LNCaP clone FGC (cell line): ENCODE measurements at regions not wholly inside any gene's neighbourhood (a gene's known extent, or its start where the extent isn't known, plus 50 kb on each side); places are given as distances from the start of the nearest gene placed in this dataset.

Source experiments
- DNase-seq: peaks from one replicate; pipeline ENCODE4 v3.0.0-alpha.2; 2011; ENCODE audit warnings: low read depth
- H3K4me3 ChIP-seq: 2 replicates; pipeline ENCODE4 v1.5.1; 2011; ENCODE audit warnings: mild to moderate bottlenecking, low read depth, low read length, control low read depth
- TF ChIP-seq, protein P1 (sequence below): IDR thresholded peaks from 2 replicates; pipeline ENCODE4 v1.5.1; 2012; ENCODE audit warnings: mild to moderate bottlenecking; ENCODE audit not compliant: control insufficient read depth, insufficient read depth; ENCODE audit errors: extremely low read depth

DNA sequence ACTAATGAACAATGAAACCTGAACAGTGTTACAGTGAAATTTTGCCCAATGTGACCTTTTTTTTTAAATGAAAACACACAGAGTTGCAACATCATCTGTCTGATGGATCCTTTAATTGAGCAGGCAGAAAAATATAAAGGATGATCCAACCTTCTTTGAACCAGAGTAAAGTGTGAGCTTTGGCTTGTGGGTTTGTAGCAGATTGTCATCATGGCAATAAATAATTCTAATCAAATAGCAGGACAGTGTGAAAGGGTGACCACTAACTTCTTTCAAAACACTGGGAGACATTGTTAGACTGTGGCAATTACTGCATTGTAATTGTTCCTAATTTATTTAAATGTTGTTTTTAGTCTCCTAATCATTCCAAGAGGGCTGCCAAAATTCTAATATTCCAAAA lies 197.2 kb downstream of the CHD9NB start:
- DNase-seq = no peak
- TF ChIP-seq, protein P1, sequence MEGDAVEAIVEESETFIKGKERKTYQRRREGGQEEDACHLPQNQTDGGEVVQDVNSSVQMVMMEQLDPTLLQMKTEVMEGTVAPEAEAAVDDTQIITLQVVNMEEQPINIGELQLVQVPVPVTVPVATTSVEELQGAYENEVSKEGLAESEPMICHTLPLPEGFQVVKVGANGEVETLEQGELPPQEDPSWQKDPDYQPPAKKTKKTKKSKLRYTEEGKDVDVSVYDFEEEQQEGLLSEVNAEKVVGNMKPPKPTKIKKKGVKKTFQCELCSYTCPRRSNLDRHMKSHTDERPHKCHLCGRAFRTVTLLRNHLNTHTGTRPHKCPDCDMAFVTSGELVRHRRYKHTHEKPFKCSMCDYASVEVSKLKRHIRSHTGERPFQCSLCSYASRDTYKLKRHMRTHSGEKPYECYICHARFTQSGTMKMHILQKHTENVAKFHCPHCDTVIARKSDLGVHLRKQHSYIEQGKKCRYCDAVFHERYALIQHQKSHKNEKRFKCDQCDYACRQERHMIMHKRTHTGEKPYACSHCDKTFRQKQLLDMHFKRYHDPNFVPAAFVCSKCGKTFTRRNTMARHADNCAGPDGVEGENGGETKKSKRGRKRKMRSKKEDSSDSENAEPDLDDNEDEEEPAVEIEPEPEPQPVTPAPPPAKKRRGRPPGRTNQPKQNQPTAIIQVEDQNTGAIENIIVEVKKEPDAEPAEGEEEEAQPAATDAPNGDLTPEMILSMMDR = no peak
- no peak overlapping the region for H3K4me3 ChIP-seq

DNA sequence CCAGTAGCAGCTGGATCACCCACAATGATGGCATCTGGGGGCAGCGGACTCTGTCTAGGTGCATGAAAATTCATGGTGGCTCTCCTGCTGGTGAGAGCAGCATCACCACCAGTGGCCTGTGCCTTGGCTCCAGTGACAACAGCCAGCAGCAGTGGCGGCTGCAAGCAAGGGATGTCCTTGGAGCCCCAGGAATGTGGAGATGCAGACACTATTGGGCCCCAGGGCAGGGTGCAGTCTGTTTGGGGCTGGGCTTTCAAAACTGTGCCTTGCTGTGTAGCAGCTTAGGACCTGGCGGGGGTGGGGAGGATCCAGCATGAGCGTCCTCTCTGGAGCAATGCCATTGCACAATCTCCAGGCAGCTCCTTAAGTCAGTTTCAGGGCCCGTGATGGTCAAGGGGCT lies 199.7 kb downstream of the CHD9NB start:
- DNase-seq = no peak
- TF ChIP-seq, protein P1 = no peak
- no peak overlapping the region for H3K4me3 ChIP-seq

DNA sequence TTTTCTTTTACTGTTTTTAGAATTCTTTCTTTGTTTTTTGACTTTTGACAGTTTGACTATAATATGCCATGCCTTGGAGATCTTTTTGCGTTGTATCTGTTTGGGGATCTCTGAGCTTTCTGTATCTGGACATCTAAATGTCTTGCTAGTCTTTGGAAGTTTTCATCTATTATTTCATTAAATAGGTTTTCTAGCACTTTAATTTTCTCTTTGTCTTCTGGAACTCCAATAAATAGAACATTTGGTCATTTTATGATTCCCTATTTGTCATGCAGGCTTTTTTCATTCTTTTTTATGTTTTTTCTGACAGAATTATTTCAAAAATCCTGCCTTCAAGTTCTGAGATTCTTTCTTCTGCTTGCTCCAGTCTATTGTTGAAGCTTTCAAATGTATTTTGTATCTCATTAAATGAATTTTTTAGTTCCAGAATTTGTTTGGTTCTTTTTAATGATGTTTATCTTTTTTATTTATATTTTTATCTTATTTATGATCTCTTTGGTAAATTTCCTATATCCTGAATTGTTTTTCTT lies 201.4 kb downstream of the CHD9NB start:
- DNase-seq = no peak
- TF ChIP-seq, protein P1 = no peak
- H3K4me3 ChIP-seq = no peak overlapping the region

DNA sequence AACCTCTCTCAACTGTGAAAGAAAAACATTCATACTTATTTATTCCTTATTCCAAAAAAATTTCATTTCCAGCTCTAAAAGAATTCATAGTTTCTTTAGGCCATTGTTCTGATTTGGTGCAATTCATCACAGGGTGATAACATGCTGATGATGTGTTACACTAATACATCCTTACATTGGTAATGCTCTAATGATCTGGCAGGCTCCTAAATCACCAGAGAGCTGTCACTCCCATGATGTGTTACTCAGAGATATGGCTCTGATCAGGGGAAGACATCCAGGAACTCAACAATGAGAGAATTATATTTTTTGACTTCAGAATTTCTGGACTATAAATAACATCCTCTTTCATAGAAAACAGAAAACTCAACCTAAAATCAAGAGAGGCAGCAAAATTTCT lies 209.3 kb downstream of the CHD9NB start:
- no peak for DNase-seq
- TF ChIP-seq, protein P1 = no peak
- no peak overlapping the region for H3K4me3 ChIP-seq

DNA sequence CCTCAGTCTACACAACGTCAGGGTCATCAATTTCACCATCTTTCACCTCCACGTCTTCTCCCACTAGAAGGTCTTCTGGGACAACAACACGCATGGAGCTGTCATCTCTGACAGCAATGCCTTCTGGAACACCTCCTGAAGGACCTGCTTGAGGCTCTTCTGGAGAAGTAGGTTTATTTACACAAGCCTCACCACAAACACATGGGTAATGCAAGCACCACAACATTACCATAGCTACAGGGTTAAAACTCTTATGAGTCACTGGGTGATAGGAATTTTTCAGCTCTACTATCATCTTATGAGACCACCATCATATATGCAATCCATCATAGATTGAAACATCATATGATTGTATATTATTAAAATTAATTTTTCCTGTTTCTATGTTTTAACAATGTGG lies 215.4 kb downstream of the CHD9NB start:
- H3K4me3 ChIP-seq = no peak overlapping the region
- TF ChIP-seq, protein P1 = no peak
- no peak for DNase-seq

DNA sequence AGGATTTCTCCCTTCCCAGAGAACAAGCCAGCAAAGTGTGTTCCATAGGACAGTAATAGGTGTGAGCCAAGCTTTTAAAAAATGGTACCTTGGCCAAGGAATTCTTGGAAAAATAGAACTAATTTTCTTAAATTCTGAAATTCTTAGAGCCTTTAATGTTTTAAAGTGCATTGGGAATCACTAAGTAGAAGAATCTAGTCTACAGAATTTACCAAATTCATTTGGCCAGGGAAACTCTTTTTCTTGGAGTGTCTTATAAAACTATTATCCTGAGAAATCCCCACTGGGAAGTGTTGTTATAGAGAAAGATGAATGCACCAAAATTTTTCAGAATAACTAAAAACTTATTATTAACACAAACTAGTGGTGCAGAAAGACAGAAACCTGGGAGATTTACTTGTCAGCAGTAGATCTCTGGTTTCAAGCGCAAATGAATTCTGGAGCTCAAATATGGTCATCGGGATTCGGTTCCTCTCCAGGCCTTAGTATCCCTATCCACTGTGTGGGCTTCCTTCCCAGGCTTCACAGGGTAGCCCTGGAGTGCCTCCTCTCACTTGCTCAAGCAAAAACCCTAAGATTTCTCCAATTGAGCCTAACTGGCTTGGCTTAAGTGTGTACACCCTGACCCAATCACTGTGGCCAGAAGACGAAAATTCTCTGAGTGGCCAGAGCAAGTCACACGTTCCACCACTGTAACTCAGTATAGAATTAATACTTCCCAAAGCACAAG lies 217.8 kb downstream of the CHD9NB start:
- TF ChIP-seq, protein P1 = no peak
- DNase-seq = no peak
- H3K4me3 ChIP-seq = no peak overlapping the region

DNA sequence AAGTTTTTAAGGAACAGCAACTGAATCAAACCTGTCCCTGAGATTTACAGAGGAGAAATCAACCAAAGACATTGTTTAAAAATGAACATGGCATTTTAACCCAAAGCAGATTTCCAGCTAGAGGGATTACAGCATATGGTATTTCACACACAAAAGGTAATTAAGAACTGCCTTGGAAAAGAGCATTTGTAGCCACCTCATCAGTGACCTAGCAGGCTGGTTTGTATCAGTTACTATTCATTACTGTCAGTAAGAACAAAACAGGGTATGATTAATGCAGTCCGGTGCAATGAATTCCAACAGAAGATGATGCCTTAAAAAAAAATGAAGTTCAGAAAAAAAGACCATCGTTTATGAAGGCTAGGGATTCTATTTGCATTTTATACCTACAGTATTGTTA lies 219.9 kb downstream of the CHD9NB start:
- no peak overlapping the region for H3K4me3 ChIP-seq
- DNase-seq = no peak
- TF ChIP-seq, protein P1 = no peak
